ENCODE measurements at regions not wholly inside any gene's neighbourhood (a gene's known extent, or its start where the extent isn't known, plus 50 kb on each side); places are given as distances from the start of the nearest gene placed in this dataset.
"Not testable (repeated sequence)": the region's sequence is repeated elsewhere in the genome, so short reads cannot be mapped to it uniquely, and the experiment has no call there.

- no peak for DNase-seq (ENCODE audit: low read depth in 2 of 2)
Observed at GRCh38 chr1:208943291-208943690, 640.2 kb upstream of the CAMK1G start.

DNA sequence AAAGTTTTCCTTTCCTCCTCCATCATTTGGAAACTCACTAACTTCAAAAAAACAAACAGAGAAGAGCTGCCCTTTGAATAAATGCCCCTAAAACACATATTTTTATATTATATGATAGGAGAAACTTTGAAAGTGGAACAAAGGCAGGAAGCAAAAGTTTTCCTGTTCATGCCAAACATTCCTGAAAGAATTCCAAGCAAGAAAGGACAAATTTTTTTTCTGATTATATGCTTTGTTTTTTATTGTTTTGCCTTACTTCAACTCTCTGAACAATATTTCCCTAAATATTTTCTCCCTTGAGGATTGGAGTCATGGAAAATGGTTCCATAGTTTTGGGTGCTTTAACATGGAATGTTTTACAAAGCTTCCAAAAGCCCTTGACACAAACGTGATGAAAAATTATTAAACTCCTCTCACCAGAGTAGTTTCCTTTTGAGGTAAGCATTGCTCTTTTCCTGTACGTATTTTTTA lies 638.5 kb upstream of the CAMK1G start:
- no peak for DNase-seq (ENCODE audit: low read depth in 2 of 2)

GRCh38 chr1:208950206-208950605 lies 633.3 kb upstream of the CAMK1G start:
- no peak for DNase-seq (ENCODE audit: low read depth in 2 of 2)

GRCh38 chr1:208951026-208951525 lies 632.4 kb upstream of the CAMK1G start:
- no peak for DNase-seq (ENCODE audit: low read depth in 2 of 2)

DNA sequence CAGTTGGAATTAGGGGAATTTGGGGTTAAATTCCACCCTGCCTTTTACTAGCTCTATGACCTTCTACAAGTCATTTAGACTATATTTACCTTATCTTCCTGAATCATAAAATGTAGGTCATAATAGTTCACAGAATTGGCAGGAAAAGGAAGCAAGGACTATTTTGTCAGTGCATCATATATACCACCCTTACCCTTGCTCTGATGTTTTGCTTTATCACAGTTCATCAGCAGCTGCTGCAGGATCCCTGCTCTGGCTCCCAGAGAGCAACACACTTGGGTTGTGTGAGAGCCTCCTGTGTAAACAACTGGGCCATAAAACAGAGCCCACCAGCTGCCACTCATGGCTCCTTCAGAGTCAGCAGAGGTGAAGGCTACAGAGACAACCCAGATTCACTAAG lies 631.6 kb upstream of the CAMK1G start:
- DNase-seq (ENCODE audit: low read depth in 2 of 2) = no peak

GRCh38 chr1:208962867-208963266 lies 620.6 kb upstream of the CAMK1G start:
- DNase-seq (ENCODE audit: low read depth in 2 of 2) = no peak

DNA sequence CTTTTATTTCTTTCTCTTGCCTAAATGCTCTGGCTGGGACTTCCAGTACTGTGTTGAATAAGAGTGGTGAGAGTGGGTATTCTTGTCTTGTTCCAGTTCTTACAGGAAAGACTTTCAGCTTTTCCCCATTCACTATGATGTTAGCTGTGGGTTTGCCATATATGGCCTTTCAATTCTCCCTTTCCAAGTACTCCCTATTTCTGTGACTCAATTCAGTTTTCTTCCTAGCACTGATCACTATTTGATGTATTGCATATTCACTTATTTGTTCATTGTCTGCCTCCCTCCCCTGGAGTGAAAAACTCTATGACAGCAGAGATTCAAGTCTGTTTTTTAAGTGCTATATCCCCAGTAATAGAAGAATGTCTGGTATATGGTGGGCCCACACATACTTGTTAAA lies 618.2 kb upstream of the CAMK1G start:
- DNase-seq (ENCODE audit: low read depth in 2 of 2) = no peak

- DNase-seq (ENCODE audit: low read depth in 2 of 2) = no peak
Observed at GRCh38 chr1:208967334-208967733, 616.2 kb upstream of the CAMK1G start.

DNA sequence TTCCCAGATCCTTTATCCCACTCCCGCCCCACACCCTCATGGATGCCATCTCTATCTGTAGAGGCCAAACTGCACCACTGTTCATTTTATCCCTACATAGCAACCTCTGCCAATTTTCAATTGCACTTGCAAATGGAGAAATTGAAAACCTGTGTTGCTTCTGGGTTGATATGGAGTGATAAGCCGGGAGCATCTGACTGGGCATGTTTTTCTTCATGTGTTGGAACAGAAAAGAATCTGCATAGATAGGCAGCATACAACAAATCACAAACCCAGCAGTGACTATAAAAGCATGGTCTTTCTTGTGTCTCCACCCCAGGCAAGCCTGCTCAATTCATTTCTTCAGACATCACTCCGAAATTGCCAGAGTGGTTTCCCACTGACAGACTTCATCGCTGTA lies 608.8 kb upstream of the CAMK1G start:
- no peak for DNase-seq (ENCODE audit: low read depth in 2 of 2)

DNA sequence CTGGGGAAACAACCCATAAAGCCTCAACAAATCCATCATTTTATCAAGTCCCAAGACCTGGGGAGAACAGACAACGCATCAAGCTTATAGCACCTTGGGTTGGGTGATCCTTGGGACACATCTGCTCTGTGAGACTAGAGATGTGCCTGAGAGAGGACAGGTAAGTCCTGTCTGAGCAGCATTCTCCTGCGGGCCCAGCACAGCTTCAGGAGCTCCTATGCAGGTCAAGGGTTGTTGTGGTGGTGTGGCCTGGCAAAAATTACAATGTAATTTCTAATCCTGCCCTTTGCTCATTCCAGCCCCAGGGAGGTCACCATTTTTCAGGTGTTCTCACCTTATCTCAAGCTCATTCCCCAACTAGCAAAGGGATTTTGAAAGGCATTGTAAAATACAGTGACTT lies 608.1 kb upstream of the CAMK1G start:
- no peak for DNase-seq (ENCODE audit: low read depth in 2 of 2)

DNA sequence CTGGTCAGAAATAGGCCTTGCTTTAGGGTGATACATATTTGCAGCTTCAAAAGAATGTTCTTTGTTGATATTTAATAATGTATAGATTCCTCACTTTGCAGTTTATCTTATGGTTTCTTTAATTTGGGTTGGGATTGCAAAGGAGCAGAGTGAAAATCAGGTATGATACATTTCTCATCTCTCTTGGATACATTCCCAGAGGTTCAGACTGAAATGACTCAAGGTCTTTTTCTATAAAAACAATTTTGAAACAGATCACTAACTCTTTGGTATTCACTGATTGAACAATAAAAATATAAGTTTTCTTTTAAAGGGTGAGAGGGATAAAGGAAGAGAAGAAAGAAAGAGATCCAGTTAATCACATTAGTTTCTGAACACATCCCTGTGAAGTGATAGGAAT lies 606.5 kb upstream of the CAMK1G start:
- no peak for DNase-seq (ENCODE audit: low read depth in 2 of 2)

DNA sequence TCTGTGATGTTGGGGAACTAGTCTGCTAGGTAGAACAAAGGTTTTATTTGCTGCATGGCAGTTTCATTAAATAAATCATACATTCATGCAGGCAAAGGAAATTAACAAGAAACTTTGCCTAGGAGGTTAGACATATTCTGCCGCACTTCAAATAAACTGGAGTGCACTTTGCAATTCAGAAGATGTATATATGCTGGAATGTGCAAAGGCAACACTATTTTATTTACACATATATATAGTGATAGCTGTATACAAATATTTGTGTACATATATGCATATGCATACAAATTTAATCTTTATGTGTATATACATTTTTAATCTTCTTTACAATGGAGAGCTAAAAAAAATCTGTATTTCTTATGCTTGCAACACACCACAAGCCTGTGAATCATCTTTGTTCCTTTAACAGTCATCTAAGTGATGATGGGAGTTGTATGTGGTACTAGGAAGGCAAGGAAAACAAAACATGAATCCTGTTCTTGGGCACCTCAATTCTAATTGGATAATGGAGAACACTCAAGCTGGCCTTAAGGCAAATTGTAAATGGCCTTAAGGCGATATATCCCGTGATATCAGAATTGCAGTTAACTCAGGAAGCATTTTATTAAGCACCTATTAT lies 605.8 kb upstream of the CAMK1G start:
- no peak for DNase-seq (ENCODE audit: low read depth in 2 of 2)

DNA sequence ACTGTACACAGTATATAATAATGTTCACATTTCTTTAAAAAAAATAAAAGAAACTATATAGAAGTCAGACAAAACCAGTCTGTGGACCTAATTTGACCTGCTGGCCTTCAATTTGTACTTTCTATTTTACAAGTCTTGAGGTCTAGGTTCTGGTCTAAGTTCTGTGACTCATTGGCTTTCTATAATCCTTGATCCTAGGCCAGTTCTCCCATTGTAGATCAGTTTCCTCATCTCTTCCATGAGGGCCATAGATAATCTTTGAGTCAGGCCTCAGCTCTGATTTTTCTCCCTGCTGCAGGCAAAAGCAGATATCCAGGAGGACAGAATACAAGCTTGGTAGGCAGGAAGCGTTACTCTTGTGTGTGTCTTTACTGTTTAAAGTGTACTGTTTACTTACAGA lies 603.7 kb upstream of the CAMK1G start:
- no peak for DNase-seq (ENCODE audit: low read depth in 2 of 2)

DNA sequence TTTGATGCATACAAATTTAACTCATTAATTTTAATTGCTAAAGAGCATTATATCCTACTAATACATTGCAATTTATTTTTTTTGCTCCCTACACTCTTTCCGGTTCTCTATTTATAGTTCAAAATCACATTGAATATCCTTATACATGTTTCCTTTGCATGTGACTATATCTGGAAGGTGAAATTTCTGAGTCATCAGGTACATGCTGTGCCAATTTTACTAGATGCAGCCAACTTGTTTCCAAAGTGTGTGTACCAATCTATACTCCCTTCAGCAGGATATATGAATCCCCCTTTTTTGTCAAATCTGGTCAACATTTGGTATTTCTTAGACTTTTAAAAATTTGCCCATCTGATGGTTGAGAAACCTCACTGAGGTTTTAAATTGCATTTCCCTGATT lies 602.9 kb upstream of the CAMK1G start:
- DNase-seq (ENCODE audit: low read depth in 2 of 2) = no peak

GRCh38 chr1:208985231-208985630 lies 598.3 kb upstream of the CAMK1G start:
- DNase-seq (ENCODE audit: low read depth in 2 of 2) = no peak

DNA sequence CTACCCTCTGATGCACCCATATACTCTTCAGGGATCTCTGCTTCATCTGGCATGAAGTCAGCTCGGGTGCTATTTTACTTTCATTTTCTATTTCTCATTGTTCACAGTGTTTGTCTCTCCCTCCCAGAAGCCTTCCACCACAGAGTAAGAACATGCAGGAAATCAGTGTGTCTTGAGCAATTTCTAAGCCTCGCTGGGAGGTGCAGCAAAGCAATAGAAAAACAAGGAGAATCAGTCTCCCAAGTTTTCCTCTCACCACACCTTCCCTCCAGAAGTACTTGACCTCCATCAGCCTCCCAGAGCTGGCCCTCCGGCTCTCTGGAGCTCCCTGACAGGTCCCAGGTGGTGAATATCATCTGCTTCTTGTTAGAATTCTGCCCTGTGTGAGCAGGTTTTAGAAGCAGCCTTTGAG lies 594.7 kb upstream of the CAMK1G start:
- no peak for DNase-seq (ENCODE audit: low read depth in 2 of 2)

DNA sequence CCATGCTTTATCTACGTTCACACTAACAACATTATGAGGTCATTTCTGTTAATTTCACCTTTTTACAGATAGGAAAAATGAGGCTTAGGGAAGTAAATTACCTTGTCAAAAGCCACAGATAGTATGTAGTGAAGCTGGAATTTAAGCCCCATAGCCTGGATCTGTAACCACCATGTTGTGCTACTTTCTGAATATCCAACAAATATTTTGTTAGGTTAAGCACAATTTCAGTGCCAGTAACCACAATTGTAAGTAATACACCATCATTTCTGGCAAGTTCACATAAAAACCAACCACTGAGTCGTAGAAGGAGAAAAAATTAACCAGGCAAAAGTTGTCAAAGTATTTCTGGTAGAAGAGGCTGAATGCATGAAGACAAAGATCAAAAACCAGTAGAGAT lies 593.1 kb upstream of the CAMK1G start:
- DNase-seq (ENCODE audit: low read depth in 2 of 2) = no peak

DNA sequence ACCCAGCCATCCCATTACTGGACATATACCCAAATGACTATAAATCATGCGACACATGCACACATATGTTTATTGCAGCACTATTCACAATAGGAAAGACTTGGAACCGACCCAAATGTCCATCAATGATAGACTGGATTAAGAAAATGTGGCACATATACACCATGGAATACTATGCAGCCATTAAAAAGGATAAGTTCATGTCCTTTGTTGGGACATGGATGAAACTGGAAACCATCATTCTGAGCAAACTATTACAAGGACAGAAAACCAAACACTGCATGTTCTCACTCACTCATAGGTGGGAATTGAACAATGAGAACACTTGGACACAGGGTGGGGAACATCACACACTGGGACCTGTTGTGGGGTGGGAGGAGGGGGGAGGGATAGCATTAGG lies 586.5 kb upstream of the CAMK1G start:
- DNase-seq (ENCODE audit: low read depth in 2 of 2) = not testable (repeated sequence)

GRCh38 chr1:208997726-208998312 lies 585.7 kb upstream of the CAMK1G start:
- DNase-seq (ENCODE audit: low read depth in 2 of 2) = no peak

GRCh38 chr1:209008586-209008985 lies 574.9 kb upstream of the CAMK1G start:
- no peak for DNase-seq (ENCODE audit: low read depth in 2 of 2)

DNA sequence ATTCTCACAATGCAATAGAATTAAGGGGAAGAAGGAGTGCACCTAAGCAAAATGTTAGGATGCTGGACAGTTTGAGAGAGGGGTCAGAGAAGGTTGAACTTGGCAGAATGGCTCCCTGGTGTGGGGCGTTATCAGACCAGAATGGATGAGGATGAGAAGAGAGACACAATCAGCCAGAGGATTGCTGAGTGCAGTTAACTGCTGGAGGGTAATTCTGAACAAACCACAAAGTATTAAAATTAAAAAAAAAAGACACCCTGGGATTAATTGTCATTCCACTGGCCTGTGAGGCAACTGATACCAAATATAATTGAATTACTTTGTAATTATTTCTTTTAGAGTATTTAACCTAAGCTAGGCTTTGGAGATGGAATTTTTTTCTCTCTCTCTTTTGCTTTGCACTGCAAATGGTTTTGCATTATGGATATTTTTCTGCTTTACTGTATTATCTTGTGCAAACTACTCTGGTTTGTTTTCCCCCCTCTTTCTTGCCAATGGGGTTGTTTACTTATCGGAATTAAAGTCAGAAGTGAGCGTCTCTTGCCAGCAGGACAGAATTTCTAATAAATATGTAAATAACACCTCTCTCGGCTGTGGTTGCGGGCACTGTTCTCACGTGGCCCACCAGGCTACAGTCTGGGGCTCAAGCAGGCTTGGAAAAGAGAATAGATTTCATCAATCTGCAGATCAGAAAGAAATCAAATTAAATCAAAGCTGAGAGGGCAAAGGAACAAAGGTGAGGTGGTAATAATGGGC lies 572.9 kb upstream of the CAMK1G start:
- no peak for DNase-seq (ENCODE audit: low read depth in 2 of 2)

- no peak for DNase-seq (ENCODE audit: low read depth in 2 of 2)
Observed at GRCh38 chr1:209012443-209013196, 570.9 kb upstream of the CAMK1G start.

Data from stimulated activated CD8-positive, alpha-beta memory T cell treated with anti-CD3 and anti-CD28 coated beads, Interleukin-2, amount 100 ng/mL, for 48 hours (primary cell).